ENCODE measurements at regions not wholly inside any gene's neighbourhood (a gene's known extent, or its start where the extent isn't known, plus 50 kb on each side); places are given as distances from the start of the nearest gene placed in this dataset.

DNA sequence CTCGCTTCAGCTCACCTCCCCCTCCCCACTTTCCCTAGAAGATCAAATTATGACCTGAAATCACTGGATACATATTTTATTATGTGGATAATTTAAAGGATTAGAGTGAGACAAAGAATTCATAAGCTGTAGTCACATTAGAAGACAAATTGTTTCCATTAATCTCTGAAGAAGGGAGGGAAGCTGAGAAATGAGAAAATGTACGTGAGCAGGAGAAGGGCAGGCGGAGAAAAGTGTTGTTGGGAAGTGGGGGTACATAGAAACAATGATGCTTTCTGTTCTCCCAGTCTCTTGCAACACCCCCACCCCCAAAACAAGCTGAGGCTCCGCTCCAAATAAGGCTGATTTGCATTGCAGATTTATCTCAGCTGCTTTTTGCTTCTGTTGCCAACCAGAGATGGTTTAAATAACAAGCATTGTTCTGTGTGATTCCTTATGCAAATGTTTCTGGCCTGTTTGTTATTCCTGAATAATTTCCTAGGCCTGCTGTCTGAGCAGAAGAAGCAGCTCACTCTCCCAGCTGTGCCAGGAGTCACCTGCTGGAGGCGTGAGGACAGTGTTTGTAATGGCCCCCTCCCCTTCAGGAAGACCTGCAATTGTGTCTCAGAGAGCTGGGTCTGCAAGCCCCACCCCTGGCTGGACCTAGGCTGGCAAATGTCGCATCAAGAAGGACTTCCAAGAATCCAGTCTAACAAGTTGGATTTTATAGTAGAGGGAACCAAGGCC, 121.8 kb upstream of the TNR start:
- no peak for ATAC-seq
- DNase-seq (ENCODE audit: low spot score): no peak

DNA sequence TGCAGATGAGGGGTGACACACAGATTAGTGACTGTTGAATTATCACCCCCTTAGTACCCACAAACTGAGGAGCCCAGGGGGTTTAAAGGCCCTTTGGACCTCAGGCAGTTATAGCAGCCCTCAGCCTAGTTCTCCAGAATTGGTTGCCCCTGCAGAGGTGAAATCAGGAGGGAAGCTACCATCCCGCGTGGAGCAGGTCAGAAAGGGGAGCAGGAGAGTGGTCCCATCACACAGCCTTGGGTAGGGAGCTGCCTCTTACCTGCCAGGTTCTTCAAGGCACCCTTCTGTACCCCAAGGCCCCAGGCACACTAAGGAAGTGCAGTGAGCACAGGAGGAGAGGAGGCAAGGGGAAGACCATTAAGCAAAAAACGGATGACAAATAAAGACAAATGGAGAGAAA, 121.2 kb upstream of the TNR start:
- ATAC-seq: no peak
- DNase-seq (ENCODE audit: low spot score): no peak

DNA sequence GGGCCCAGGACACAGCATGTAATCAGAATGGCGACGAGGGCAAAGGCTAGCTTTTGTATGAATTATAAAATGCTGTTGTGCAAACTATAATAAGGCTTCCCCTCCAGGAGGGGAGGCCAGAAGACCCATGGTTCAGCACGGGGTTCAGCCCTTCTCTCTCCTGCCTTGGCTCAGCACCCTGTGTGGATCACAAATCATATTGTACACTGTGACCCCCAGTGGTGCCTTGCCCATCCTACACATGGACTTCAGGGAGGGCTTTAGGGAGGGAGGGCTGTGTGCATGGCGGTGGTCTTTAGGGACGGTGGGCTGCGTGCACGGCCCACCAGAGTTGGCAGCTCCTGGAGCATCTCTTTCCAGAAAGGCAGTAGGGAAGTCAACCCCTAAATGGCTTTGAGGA, 120.8 kb upstream of the TNR start:
- no peak for DNase-seq (ENCODE audit: low spot score)
- no peak for ATAC-seq

DNA sequence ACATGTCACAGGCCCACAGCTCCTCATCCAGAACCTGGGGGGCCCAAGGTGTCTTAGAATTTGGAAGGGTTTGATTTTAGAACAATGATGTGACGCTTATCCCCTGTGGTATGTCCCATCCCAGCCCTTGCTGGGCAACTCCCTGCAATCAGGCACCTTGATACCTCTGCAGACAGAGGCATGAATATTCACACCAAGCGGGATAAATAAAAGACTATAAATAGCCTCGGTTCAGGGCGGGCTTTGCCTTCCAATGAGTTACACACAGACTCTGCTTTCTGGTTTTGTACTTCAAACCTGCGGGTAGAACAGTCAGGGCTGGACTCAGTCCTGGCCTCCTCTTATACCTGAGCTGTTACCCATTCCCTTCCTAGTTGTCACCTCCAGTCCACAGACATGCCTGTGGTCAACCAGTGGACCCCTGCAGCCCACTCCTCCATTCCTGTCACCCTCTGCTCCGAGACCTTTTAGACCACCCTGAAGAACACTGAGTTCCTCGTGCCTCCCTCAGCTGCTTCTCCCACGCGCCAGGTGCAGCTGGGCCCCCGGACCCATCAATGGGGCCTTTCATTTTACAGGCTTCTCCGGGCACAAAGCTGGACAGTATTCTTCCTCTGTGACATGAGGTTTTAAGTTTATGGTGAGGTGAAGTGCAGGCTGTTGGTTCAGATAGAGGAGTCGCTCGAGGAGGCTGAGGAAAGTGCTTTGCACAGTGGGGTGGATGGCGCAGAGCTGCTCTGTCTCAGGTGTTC, 120.1 kb upstream of the TNR start:
- DNase-seq (ENCODE audit: low spot score) (no peak), ATAC-seq (no peak)

DNA sequence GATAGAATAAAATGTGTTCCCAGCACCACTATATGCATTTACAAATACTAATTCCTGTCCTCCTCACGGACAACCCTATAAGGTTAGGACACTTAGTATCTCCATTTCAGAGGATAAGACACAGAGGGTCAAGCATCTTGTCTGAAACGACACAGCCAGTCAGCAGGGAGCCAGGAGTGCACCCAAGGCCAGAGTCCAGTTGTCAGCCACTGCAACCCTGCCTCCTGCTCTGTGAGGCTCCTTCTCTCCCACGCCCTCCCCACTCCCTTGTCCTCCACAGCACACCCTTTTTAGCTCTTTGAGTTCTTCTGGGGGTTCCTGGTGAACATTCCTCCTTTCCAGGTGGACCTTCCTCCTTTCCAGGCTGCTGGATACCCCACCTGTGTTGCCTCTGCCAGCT, 119.0 kb upstream of the TNR start:
- no peak for ATAC-seq
- no peak for DNase-seq (ENCODE audit: low spot score)

DNA sequence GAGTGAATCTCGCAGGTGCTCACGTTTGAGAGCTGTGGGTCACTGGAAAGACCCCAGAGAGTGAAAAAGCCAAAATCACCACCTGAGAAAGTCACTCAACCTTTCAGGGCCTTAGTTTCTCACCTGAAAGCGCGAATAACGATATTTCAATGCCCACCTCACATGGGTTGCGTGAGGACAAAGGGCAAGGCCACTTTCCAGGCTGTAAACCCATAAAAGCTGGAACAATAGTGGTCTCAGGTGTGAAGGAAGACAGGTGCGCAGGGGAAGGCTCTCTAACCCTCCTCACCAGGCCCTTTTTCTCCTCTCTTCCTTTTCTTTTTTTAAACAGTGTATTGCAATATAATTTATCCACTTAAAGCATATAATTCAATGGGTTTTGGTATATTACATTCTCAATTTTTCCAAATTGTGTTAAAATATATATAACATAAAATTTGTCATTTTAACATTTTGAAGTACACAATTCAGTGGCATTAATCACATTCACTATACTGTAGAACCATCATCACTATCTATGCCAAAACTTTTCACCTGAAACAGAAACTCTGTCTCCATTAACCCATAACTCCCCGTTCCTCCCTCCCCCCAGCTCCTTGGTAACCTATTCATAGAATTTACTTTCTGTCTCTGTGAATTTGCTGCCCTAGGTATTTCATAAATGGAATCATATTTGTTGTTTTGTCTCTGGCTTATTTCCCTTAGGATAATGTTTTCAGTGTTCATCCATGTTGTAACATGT, 118.4 kb upstream of the TNR start:
- ATAC-seq (no peak), DNase-seq (ENCODE audit: low spot score) (no peak)

DNA sequence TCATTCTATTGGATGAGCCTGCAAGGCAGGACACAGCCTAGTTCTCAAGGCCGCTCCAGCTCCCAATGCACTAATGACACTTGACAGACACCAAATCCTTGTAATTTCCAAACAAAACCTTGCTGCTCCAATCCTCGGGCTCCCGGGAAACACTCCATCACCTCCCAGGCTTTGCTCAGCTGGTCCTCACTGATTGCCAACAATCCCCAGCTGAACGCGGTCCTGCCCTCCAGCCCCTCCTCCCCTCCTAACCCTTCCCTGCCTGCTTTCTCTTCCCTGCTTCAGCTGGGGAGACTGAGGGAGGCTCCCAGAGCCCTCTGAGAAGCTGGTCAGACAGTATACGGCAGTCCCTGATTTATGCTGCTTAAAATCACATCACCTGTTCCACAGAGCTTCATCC, 114.4 kb upstream of the TNR start:
- DNase-seq (ENCODE audit: low spot score) (no peak), ATAC-seq (no peak)

DNA sequence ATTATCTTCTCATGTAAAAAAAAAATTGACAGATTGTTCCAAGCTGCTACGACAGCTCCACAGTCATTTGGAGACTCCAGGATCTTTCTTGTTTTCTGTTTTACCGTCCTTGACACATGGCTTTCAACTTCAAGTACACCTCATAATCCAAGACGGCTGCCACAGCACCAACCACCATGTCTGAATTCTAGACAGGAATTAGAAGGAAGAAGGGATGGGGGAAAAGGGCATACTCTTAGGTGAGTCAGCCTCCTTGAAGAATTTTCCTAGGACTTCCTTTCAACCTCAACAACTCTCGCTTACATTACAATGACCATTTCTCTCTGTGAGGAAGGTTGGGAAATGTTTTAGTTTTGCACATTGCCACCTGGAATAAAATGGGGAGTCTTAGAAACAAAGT, 110.3 kb upstream of the TNR start:
- ATAC-seq (no peak), DNase-seq (ENCODE audit: low spot score) (no peak)

DNA sequence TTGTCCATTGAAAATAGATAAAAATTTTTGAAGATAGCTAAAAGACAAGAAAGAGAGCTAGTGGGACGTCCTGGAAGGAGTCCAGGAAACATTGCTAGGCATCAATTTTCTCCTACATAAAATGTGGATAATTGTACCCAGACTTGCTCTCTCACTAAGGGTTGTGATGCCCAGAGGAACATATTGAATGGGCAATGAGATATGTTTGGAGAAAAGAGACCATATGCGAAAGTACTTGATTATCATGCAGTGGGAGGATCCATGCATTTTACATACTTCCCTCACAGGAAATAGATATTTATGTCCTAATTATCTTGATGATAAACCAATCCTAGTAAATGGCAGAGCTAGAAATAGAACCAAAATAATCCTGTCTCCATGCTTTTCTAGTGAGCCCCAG, 108.4 kb upstream of the TNR start:
- no peak for ATAC-seq
- no peak for DNase-seq (ENCODE audit: low spot score)

DNA sequence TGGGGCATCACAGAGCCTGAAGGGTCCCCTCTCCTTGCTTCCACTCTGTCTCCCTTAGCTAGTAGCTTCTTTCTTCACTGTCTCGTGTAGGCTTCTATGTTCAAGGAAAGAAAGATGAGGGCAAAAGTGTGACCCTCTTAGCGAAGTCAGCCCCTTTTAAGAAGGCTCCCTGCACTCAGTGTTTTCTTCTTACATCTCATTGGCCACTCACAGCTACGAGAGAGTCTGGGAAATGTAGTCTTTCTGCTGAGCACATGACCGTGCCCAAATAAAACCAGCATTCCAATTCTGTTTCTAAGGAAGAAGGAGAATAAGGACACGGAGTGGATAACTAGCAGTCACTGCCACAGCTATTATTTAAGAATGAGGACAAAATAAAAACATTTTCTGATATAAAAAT, 104.9 kb upstream of the TNR start:
- DNase-seq (ENCODE audit: low spot score) (no peak), ATAC-seq (no peak)

DNA sequence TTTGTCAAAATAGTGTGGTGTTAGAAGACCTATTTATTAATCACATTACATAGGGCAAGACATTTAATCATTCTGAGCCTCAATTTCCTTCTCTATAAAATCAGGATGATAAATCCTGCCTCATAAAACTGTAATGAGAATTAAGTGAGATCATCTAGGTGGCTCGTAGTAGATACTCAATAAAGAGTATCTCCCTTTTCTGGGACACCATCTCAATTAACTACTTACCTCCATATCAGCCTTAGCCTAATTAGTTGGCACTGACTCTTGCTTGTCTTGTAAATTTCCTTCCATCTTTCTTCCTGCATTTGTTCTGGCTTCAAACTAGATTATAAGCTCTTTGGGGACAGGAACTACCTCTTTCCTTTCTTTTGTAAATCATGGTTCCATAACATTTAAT, 102.6 kb upstream of the TNR start:
- DNase-seq (ENCODE audit: low spot score): no peak
- ATAC-seq: no peak

DNA sequence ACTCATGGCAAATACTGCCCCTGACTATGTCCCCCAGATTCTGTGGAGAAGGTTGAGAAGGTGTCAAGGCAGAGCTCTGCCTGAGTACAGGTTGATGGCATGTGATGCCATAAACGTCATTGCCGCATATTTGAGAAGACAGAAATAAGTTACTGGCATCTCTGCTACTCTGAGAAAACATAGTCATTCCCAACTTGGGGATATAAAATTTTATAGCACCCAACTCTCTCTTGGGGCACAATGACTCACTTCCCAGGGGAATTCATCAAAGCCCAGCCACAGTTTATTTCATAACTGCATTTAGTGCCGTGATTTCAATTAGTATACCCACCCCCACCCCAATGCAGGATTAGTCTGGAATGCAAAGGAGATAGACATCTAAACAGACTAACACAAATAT, 101.9 kb upstream of the TNR start:
- no peak for ATAC-seq
- DNase-seq (ENCODE audit: low spot score): no peak

DNA sequence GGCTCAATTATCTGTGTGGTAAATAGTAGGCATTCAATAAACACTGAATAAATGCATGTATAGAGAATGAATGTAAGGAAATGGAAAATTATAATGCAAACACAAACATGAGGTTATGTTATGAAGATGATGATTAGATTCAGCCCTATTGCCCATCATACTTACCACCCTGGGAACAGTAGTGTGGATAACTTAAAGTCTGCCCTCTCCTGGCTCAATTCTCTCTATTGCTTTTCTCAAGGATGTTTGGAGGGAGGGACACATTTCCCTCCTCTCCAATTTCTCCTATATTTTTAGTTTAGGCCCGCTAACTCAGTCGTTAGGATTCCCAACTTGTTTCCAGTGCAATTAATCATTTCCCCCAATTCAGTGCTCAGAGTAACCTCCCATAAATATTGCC, 101.5 kb upstream of the TNR start:
- no peak for ATAC-seq
- no peak for DNase-seq (ENCODE audit: low spot score)

DNA sequence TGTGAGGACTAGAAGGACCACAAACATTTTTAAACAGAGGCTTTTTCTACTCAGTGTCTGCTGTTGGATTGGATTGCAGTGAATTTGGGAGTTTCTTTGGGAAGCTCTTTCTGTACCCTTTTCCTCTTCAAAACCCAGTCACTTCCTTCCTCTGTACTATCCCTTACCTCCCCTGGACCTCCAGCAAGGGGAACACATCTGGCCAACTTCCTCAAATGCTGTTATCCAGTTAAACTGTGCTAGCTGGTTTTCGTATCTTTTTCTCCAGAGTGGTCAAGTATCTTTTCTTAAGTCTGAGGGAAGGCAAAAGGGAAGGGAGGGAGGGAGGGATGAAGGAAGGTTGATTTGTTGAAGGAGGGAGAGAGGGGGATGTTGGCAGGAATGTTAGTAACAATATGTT, 99.2 kb upstream of the TNR start:
- ATAC-seq: no peak
- no peak for DNase-seq (ENCODE audit: low spot score)

DNA sequence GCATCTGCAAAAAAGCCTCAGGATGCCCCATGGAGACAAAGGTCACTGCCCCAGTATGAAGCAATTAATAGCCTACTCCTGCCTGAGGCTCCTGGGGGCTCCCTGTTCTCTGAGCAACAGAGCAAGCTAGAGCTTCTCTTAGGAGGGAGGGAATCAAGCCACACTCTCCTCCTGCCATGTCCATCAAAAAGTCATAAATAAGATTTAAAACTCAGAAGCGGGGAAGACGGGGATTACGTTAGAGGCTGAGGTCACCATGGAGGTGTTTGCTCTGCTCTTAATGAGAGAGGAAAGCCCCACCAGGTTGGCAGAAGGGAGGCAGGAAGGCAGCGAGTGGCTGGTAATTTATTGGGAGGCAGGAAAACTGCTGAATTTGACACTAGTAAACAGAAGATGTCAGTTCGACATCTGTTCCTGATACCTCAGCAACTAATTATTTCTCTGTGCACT, 98.4 kb upstream of the TNR start:
- DNase-seq (ENCODE audit: low spot score): no peak
- ATAC-seq: no peak

DNA sequence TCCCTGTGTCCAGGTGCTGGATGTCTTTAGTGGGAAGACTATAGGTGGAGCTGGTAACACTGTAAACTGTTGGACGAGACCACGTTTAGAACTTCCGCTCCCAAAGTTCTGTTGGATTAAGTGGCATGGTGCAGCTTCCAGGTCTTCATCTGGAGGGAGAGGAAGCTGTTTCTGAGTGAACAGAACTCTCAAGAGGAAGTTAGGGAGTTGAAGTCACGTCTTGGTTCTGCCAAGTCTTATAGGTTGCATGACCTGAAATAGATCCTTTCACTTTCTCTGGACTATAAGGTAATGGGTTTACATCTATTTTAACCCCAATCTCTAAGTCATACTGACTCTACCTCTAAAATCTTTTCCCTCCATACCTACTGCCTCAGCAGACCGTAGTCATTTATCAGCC, 97.4 kb upstream of the TNR start:
- DNase-seq (ENCODE audit: low spot score) (no peak), ATAC-seq (no peak)

DNA sequence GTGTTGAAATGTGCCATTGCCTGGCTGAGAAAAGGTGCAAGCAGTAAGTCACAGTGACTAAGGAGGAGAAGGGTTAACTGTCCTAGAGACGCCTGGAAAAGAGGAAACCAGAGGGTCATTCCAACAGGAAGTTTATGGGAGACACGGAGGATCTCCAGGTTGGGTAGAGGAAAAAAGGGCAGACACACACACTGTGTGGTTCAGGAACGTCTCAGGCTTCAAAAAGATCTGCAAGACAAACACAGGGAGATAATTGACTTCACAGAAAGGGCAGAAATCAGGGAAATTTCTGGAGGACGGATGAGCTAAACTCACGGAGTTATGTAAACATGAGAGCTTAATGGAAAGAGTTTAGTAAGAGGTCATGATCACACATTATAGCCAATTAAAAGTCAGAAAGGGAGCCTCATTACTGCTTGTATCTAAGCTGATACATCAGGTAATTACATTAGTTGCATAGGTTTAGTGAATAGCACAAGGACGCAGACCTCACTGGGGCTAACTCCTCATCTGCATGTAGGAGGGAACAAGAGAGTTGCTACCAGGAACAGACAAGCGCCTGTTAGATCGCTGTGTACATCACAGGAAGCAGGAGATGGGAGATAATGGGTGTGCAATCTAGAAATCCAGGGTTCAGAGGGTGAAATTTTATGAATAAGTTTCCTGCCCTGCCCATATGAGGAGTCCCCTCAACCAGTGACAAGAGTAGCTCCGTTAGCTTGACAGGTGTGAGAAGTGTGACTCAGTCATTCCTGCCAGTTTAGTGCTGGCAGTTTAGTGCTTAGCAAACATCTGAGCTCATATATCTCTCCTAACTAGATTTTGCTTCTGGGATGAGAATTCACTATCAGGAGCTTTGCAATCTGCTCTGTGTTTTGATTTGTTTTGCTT, 96.6 kb upstream of the TNR start:
- peak; percentile 17 for ATAC-seq

DNA sequence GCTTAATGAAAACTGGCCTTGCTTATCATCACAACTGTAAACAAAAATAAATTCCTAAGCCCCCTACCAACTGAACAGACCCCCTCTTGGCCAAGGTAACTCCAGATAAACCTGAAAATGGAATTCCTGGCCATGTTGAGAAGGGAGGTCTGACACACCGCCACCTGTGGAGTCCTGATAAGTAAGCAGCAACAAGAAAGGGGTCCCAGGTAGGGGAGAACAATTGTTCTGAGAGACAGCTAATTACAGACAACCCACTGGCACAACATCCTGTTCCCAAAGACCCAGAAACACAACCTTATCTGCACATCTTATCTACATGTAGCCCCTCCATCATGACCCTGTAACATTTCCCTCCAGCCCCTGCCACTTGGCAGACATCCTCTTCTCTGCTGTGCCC, 91.2 kb upstream of the TNR start:
- DNase-seq (ENCODE audit: low spot score): no peak
- ATAC-seq: no peak

More for the DNA sequence above, 96.6 kb upstream of the TNR start:
- DNase-seq (ENCODE audit: low spot score): no peak

DNA sequence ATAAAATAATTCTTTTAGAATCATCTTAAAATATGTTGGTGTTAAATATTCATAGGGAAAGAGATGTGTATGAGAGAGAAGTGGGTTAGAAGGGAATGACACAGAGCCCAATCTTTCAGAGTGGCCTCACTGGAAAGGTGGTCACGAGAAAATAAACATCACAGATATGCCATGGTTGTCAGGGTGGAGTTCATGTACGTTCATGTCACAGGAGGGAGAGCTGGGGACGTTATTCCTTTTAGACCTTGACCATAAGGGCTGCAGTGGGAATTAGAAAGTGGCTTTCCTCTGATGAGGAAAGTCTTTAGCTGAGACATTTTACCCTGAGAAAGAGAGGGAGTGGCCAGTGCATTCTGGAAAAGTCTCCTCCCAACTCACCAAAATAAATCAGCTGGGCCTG, 90.6 kb upstream of the TNR start:
- ATAC-seq (no peak), DNase-seq (ENCODE audit: low spot score) (no peak)

DNA sequence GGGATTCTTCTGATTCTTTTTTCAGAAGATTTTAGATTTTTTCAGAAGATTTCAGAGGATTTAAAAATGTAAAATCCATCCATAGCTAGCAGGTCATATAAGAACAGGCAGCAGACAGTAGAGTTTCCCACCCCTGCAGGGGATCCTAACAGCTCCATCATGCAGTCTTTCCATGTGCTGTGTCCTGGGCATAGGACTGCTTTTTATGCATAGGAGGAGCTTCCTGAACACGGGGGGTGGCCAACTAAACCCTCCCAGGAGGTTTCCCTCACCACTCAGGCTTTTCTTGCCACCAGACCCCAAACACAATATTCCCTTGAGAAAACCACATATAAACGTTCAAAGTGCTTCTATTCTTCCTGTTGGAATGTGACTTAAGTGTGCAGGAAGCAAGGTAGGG, 90.1 kb upstream of the TNR start:
- DNase-seq (ENCODE audit: low spot score) (no peak), ATAC-seq (no peak)

DNA sequence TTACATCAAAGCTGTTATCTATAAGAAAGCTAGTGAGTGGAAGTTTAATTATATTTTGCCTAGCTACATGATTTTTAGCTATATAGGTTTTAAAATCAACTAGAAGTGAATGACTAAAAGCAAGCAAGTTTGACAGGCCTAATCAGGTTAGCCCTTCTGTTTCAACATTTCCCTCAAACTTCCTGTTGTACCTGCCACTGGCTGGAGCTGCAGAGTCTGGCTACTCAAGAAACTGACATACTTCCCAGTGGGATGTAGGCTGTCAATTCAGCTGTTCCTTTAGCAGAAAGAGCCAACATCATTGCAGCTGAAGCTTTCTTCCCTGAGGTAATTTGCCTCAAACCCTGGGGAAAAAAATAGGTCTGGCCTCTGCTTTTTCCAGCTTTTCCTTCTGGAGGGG, 87.1 kb upstream of the TNR start:
- no peak for ATAC-seq

More for the DNA sequence above, 87.1 kb upstream of the TNR start:
- DNase-seq (ENCODE audit: low spot score): no peak
